ENCODE measurements at regions not wholly inside any gene's neighbourhood (a gene's known extent, or its start where the extent isn't known, plus 50 kb on each side); places are given as distances from the start of the nearest gene placed in this dataset.
A peak's percentile ranks its signal among the peaks of the same experiment; 100 is the strongest.
"Not testable (repeated sequence)": the region's sequence is repeated elsewhere in the genome, so short reads cannot be mapped to it uniquely, and the experiment has no call there.

DNA sequence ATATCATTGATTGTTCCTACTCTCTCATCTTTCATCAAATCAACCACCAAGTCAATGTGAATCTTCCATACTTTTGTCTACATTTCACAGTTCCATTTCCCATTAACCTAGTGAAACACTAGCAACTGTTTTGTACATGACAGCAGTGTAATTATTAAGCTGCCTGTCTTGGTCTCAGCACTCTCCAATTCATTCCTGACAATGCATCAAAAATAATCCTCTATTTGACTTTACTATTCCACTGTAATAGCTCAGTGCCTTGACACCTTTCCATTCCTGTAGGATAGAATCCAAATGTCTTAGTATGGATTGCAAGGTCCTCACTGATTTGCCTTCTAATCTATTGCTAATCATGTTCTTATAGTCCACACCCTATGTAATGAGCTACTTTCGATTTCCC, 2405.8 kb downstream of the PCDH7 start:
- Histone ChIP-seq H3K9me3 (ENCODE audit: low read depth) (no peaks in the 10 kb centered on the region), H3K79me2 (ENCODE audit: insufficient read depth) (no peaks in the 10 kb centered on the region), H3K4me1 (ENCODE audit: insufficient read depth) (no peaks in the 10 kb centered on the region), H3K27me3 (replicated peaks; ENCODE audit: insufficient read depth) (no peaks in the 10 kb centered on the region), H3K4me2 (ENCODE audit: unreplicated experiment) (no peak overlapping the region), H2AFZ (peak overlapping the region; percentile 49; the same call in 1 of the 2 replicates), H3F3A (ENCODE audit: insufficient read depth) (no peaks in the 10 kb centered on the region), H3K4me3 (no peak overlapping the region), H3K36me3 (ENCODE audit: low read depth) (no peaks in the 10 kb centered on the region), H3K27ac (no peak overlapping the region), H4K20me1 (ENCODE audit: insufficient read depth) (no peaks in the 10 kb centered on the region), H3K9ac (no peak overlapping the region), H3K9me2 (ENCODE audit: insufficient read depth) (0 out of 2 replicates have a peak, but pooled peaks cover 3% of the 10 kb centered on the region)
- WGBS, 2 experiments (ENCODE audit: low coverage in 1 of 2, low lambda C conversion rate in 2 of 2, missing lambda C conversion rate in 2 of 2) = 58 to 65% methylated on average over 1 of the region's 1 CpG
- TF ChIP-seq EZH2phosphoT487 (IDR thresholded peaks at IDR 0.05; ENCODE audit: insufficient read depth, low read depth) = no peak
- TF ChIP-seq EZH2 (IDR thresholded peaks at IDR 0.05; ENCODE audit: insufficient read depth, poor library complexity, severe bottlenecking) = no peak
- in situ Hi-C loops (cut with MboI) = no loop called here
- no peak for DNase-seq

DNA sequence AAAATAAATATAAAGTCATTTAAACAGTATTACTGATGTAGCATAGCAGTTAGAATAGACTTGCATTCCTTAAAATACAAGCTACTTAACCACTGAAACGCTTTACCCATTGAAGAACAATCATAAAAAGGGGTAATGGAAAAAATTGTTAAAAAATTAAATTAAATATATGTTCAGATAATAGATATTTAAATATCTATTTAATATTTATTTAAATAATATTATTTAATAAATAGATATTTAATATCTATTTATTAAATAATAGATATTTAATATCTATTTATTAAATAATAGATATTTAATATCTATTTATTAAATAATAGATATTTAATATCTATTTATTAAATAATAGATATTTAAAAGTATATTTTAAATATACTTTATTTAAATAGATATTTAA, 2410.5 kb downstream of the PCDH7 start:
- H3K27ac ChIP-seq; H3K9me3 ChIP-seq (ENCODE audit: low read depth): not testable (repeated sequence)

DNA sequence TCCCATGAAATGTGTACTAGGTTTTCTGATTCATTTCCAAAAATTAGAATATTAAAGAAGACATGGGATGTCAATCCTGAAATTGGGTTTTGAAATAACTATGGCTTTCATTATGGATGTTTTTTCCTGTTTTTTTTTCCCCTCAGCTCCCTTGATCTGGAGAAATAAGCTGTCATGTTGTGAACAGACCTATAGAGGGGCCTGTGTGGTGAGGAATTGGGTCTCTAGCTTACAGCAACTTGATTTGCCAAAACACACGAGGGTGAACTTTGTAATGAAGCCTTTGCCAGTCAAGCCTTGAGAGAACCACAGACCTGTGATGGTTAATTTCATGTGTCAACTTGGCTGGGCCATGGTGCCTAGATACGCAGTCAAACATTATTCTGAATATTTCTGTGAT, 2413.6 kb downstream of the PCDH7 start:
- Histone ChIP-seq H3K9me2 (ENCODE audit: insufficient read depth) (no peaks in the 10 kb centered on the region), H3K79me2 (ENCODE audit: insufficient read depth) (no peaks in the 10 kb centered on the region), H4K20me1 (ENCODE audit: insufficient read depth) (no peaks in the 10 kb centered on the region), H3K36me3 (ENCODE audit: low read depth) (no peaks in the 10 kb centered on the region), H3K9me3 (ENCODE audit: low read depth) (no peaks in the 10 kb centered on the region), H3K27me3 (replicated peaks; ENCODE audit: insufficient read depth) (no peaks in the 10 kb centered on the region), H3F3A (ENCODE audit: insufficient read depth) (no peaks in the 10 kb centered on the region), H3K9ac (no peak overlapping the region), H3K4me1 (ENCODE audit: insufficient read depth) (no peaks in the 10 kb centered on the region), H3K27ac (no peak overlapping the region), H3K4me2 (ENCODE audit: unreplicated experiment) (no peak overlapping the region), H3K4me3 (no peak overlapping the region), H2AFZ (no peak overlapping the region)
- WGBS, 2 experiments (ENCODE audit: low coverage in 1 of 2, low lambda C conversion rate in 2 of 2, missing lambda C conversion rate in 2 of 2) = 17 to 28% methylated on average over 2 of the region's 2 CpGs
- TF ChIP-seq EZH2 (IDR thresholded peaks at IDR 0.05; ENCODE audit: insufficient read depth, poor library complexity, severe bottlenecking) (no peak), EZH2phosphoT487 (IDR thresholded peaks at IDR 0.05; ENCODE audit: insufficient read depth, low read depth) (no peak)
- in situ Hi-C loops (cut with MboI) = no loop called here
- no peak for DNase-seq

More for the DNA sequence above, 2410.5 kb downstream of the PCDH7 start:
- in situ Hi-C loops (cut with MboI); H3K79me2 ChIP-seq (ENCODE audit: insufficient read depth); H3K4me1 ChIP-seq (ENCODE audit: insufficient read depth); H3K9ac ChIP-seq; H4K20me1 ChIP-seq (ENCODE audit: insufficient read depth); H3K27me3 ChIP-seq (replicated peaks; ENCODE audit: insufficient read depth); DNase-seq; H3K36me3 ChIP-seq (ENCODE audit: low read depth); H3K4me3 ChIP-seq; H3F3A ChIP-seq (ENCODE audit: insufficient read depth); H3K4me2 ChIP-seq (ENCODE audit: unreplicated experiment); H2AFZ ChIP-seq; H3K9me2 ChIP-seq (ENCODE audit: insufficient read depth): not testable (repeated sequence)
- WGBS, 2 experiments (ENCODE audit: low coverage in 1 of 2, low lambda C conversion rate in 2 of 2, missing lambda C conversion rate in 2 of 2) = 41 to 47% methylated on average over 1 of the region's 1 CpG

DNA sequence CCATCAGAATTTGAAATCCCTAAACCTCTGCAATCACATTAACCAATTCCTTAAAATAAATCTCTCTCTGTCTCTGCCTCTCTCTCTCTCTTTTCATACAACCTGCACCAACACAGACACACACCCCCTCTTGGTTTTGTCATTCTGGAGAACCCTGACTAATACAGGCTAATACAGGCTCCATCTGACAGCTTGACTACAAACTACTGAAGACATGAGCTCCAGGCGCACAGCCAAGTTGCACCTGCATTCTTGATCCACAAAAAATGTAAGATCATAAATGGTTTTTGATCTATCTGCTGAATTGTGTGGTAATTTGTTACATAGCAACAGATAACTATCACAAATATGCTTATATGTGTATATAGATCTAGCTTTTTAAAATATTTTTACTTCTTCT, 2414.2 kb downstream of the PCDH7 start:
- no peaks in the 10 kb centered on the region for H4K20me1 ChIP-seq (ENCODE audit: insufficient read depth)
- no peak overlapping the region for H3K27ac ChIP-seq
- no peak overlapping the region for H3K9ac ChIP-seq
- no peak overlapping the region for H2AFZ ChIP-seq
- TF ChIP-seq EZH2phosphoT487 (IDR thresholded peaks at IDR 0.05; ENCODE audit: insufficient read depth, low read depth) (no peak), EZH2 (IDR thresholded peaks at IDR 0.05; ENCODE audit: insufficient read depth, poor library complexity, severe bottlenecking) (no peak)
- no peaks in the 10 kb centered on the region for H3K9me3 ChIP-seq (ENCODE audit: low read depth)
- H3K4me2 ChIP-seq (ENCODE audit: unreplicated experiment) = no peak overlapping the region
- no peaks in the 10 kb centered on the region for H3K4me1 ChIP-seq (ENCODE audit: insufficient read depth)
- in situ Hi-C loops (cut with MboI) = no loop called here
- no peak overlapping the region for H3K4me3 ChIP-seq
- no peaks in the 10 kb centered on the region for H3K79me2 ChIP-seq (ENCODE audit: insufficient read depth)
- 44 to 50% methylated on average over 1 of the region's 1 CpG for WGBS, 2 experiments (ENCODE audit: low coverage in 1 of 2, low lambda C conversion rate in 2 of 2, missing lambda C conversion rate in 2 of 2)
- H3F3A ChIP-seq (ENCODE audit: insufficient read depth) = no peaks in the 10 kb centered on the region
- H3K27me3 ChIP-seq (replicated peaks; ENCODE audit: insufficient read depth) = no peaks in the 10 kb centered on the region
- H3K36me3 ChIP-seq (ENCODE audit: low read depth) = no peaks in the 10 kb centered on the region
- H3K9me2 ChIP-seq (ENCODE audit: insufficient read depth) = no peaks in the 10 kb centered on the region
- DNase-seq = no peak
